SK-N-MC (cell line): ENCODE measurements at regions not wholly inside any gene's neighbourhood (a gene's known extent, or its start where the extent isn't known, plus 50 kb on each side); places are given as distances from the start of the nearest gene placed in this dataset.

Experiments
- EZH2 ChIP-seq: fragments of 200-600 bp; sonication (generic); IDR thresholded peaks from one replicate; pipeline ENCODE4 v1.6.1; 2017; ENCODE audit warnings: antibody characterized with exemption
- POLR2AphosphoS5 ChIP-seq: IDR thresholded peaks from 2 replicates; pipeline ENCODE4 v1.6.1; 2012; ENCODE audit warnings: mild to moderate bottlenecking, low read depth, low read length, borderline replicate concordance

GRCh38 chr2:6231166-6231565 lies 539.0 kb downstream of the SOX11 start:
- TF ChIP-seq EZH2 (no peak), POLR2AphosphoS5 (no peak)
